Ramos (cell line): ENCODE measurements at regions not wholly inside any gene's neighbourhood (a gene's known extent, or its start where the extent isn't known, plus 50 kb on each side); places are given as distances from the start of the nearest gene placed in this dataset.

Experiments
- in situ Hi-C: fragments of 300-500 bp; cut with MboI; formaldehyde crosslinking; loops from one replicate; pipeline ENCODE4 v1.14.3; 2022; ENCODE audit warnings: low sequenced_read_pairs; ENCODE audit not compliant: unreplicated experiment

DNA sequence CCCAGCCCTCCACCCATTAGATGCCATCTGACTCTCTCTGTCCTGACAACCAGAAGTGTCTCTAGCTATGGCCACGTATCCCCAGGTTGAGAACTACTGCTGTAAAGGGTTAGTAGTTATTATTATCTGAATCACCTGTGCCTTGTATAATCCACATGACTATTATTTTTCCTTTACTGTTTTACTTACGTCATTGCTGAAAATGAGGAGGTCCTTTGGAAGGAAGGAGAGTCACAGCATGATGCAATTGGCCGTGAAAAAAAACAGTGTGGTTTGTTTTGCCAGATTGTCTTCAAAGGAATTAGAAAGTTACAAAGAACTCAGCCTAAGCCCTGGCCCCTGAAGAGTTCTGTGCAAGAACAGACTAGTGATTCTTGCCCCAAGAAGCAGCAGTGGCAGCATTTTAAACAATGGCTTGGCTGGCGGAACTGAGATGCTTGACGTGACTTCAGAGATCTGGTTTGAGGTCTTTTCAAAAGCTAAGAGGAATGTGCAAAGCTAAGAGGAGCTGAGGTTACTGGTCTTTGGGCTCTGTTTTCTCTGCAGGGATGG is 413.3 kb upstream of the EEF2KMT start:
- in situ Hi-C loops = no loop called here

DNA sequence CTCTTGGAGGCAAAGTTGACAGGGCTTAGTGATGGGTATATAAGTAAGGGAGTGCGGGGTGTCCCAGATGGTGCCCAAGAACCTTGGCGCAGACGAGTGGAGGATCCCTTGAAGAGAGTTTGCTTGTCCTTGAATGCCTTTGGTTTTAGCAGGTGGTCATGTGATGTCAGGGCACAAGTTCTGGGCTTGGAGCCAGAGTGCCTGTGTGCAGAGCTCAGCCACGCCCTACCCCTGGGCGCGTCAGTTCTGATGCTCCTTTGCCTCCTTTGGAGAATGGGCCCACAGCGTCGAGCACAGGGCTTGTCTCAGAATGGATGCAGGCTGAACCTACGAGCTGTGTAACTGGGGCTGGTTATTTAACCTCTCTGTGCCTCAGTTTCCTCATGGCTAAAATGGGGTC is 412.2 kb upstream of the EEF2KMT start:
- in situ Hi-C loops = no loop called here

GRCh38 chr16:5509336-5509735 is 411.7 kb upstream of the EEF2KMT start:
- in situ Hi-C loops = no loop called here

GRCh38 chr16:5508371-5508770 is 410.8 kb upstream of the EEF2KMT start:
- in situ Hi-C loops = no loop called here

- in situ Hi-C loops = no loop called here
Measured at GRCh38 chr16:5506021-5506420, 408.4 kb upstream of the EEF2KMT start.

- in situ Hi-C loops = no loop called here
Measured at GRCh38 chr16:5505091-5505887, 407.7 kb upstream of the EEF2KMT start.

GRCh38 chr16:5504064-5504781 is 406.6 kb upstream of the EEF2KMT start:
- in situ Hi-C loops = no loop called here

DNA sequence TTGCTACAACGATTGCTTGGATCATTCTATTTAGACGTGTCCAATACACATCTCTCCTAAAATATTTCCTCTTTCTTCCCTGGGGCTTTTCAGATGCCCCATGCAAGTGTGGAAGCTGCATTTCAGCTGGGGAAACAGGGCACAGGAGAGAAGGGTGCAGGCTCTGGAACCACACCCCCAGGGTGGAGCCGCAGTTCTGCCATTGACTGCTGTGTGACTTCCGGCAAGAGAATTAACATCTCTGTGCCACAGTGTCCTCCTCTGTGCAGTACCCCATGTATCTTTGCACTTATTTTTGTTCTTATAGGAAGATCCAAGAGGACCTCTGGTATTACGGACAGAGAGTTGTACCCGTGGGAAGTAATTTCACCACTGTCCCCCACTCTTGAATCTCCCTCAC is 405.3 kb upstream of the EEF2KMT start:
- in situ Hi-C loops = no loop called here

- in situ Hi-C loops = no loop called here
Measured at GRCh38 chr16:5502467-5502869, 404.9 kb upstream of the EEF2KMT start.

DNA sequence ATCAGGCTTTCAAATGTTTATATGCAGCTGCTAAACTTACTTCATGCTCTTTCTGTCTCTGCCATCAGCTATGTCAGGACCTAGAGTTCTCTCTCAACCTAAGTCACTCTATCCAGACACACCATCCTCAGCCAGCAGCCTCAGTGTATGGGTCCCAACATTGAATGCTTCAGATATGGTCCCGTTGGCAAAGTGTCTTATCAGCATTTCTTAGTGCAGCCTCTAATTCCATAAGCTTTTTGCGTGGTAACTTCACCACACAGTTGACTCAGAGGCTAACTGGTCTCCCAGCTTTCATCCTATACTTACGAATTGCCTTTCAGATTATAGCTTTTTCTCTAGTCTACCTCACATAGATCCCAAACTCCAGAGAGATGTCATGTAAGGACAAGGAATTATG is 402.9 kb upstream of the EEF2KMT start:
- in situ Hi-C loops = no loop called here

DNA sequence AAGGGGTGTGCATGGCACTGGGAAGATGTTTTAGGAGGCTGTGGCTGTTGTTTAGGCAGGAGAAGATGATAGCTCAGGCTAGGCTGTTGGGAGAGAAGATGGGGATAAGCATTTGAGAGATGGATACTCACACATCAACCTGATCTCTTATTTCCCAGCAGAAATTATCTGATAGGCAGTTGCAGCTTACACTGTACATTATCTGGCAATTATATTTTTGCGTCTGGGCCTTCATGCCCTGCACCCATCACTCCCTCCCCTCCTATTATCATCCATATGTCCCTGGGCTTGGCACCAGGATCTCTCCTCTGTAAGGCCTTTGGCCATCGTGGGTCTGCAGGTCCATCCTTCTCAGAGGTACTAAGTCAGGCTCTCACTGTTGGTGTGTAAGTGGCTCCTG is 401.0 kb upstream of the EEF2KMT start:
- in situ Hi-C loops = loop anchor here (10.0 kb wide), 1 partner anchor 264 kb away; no protein-coding TSS in a partner anchor

- in situ Hi-C loops = loop anchor here (10.0 kb wide), 1 partner anchor 261 kb away; no protein-coding TSS in a partner anchor
Measured at GRCh38 chr16:5496013-5496412, 398.4 kb upstream of the EEF2KMT start.

- in situ Hi-C loops = loop anchor here (10.0 kb wide), 1 partner anchor 256 kb away; no protein-coding TSS in a partner anchor
Measured at GRCh38 chr16:5490499-5490898, 392.9 kb upstream of the EEF2KMT start.

DNA sequence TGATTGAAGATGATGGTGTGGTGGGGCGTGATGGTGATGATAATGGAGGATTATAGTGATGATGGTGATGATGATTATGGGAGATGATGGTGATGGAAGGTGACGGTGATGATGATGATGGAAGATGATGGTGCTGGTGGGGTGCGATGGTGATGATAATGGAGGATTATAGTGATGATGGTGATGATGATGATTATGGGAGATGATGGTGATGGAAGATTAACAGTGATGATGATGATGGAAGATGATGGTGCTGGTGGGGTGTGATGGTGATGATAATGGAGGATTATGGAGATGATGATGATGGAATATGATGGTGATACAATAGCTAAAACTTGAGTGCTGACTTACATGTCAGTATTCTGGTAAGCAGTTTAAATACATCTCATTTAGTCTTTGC is 391.0 kb upstream of the EEF2KMT start:
- in situ Hi-C loops = no loop called here

DNA sequence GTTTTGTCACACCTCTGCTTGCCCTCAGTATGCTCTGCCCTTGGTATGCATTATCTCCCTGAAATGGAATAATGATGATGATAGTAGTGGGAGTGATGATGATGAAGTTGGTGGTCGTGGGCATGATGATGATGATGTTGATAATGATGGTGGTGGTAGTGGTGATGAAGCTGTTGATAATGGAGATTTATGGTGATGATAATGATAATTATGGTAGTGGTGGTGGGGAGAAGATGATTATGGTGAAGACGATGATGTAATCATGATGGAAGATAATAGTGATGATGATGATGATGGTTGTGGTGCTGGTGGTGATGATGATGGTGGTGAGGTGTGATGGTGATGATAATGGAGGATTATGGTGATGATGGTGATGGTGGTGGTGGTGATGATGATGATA is 390.1 kb upstream of the EEF2KMT start:
- in situ Hi-C loops = no loop called here

GRCh38 chr16:5482256-5482655 is 384.7 kb upstream of the EEF2KMT start:
- in situ Hi-C loops = no loop called here

- in situ Hi-C loops = no loop called here
Measured at GRCh38 chr16:5480431-5481195, 383.0 kb upstream of the EEF2KMT start.

DNA sequence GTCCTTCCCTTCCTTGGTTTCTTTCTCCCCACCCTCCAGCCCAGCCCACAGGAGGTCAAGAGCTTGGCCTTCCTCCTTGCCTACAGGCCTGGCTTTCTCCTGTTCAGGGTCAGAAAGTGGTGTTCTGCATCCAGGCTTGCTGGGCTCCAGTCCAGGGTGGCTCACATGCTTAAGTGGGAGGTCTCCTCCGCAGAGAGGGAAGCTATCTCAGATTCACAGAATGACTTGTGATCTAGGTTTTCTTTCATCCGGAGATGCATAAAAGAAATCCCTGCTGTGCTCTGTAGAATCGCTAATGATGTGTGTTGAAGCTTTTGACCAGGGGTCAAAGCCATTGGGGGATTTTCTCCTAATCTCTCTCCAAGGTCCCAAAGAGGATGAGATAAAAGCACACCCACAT is 382.3 kb upstream of the EEF2KMT start:
- in situ Hi-C loops = no loop called here

GRCh38 chr16:5478036-5478435 is 380.4 kb upstream of the EEF2KMT start:
- in situ Hi-C loops = no loop called here

- in situ Hi-C loops = no loop called here
Measured at GRCh38 chr16:5477251-5477650, 379.7 kb upstream of the EEF2KMT start.

DNA sequence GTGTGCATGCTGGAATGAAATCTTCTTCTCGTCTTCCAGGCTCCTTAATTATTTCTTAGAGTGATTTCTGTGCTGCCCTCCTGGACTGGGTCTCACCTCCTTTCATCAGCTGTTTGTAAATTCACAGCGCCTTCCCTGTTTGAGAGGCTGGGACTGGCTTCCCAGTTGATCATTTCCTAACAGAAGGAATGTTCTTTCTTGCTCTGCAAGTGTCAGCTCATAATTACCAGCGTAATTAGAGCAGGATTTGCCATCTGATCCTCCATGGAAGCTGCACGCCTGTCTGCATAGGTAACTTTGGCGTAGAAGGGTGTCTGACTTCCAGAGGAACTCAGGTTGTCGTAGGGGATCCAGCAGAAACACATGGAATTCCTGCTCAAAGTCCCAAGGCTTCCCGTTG is 375.0 kb upstream of the EEF2KMT start:
- in situ Hi-C loops = no loop called here
